Activated CD8-positive, alpha-beta T cell treated with anti-CD3 and anti-CD28 coated beads for 36 hours (primary cell): ENCODE measurements at regions not wholly inside any gene's neighbourhood (a gene's known extent, or its start where the extent isn't known, plus 50 kb on each side); places are given as distances from the start of the nearest gene placed in this dataset.

Source experiments
- ATAC-seq: fragments of 200-7000 bp; cut with Tn5 transposase; one replicate; pipeline ENCODE4 v1.10.0; 2021; ENCODE audit warnings: mild to moderate bottlenecking, moderate library complexity
- CTCF ChIA-PET: fragments of 350-600 bp; sonication (Branson Sonifier 250); formaldehyde crosslinking; loops from one replicate; lab custom pipeline; 2021; ENCODE audit warnings: antibody characterized with exemption; lab: Charles Lee
- POLR2A ChIA-PET: fragments of 350-600 bp; sonication (Branson Sonifier 250); formaldehyde crosslinking; loops from one replicate; lab custom pipeline; 2021; ENCODE audit warnings: antibody characterized with exemption; lab: Charles Lee
- DNase-seq: peaks from one replicate; pipeline ENCODE4 v3.0.0-alpha.2; 2020
- H3K27ac Mint-ChIP-seq: one replicate; pipeline ENCODE4 v1.8.0; 2021; ENCODE audit warnings: mild to moderate bottlenecking, mixed read lengths
- H3K27me3 Mint-ChIP-seq: one replicate; pipeline ENCODE4 v1.8.0; 2021; ENCODE audit warnings: mixed read lengths
- H3K36me3 Mint-ChIP-seq: one replicate; pipeline ENCODE4 v1.8.0; 2021; ENCODE audit warnings: low read depth, mixed read lengths
- H3K4me1 Mint-ChIP-seq: one replicate; pipeline ENCODE4 v1.8.0; 2021; ENCODE audit warnings: low read depth, mixed read lengths
- H3K4me3 Mint-ChIP-seq: one replicate; pipeline ENCODE4 v1.8.0; 2021; ENCODE audit warnings: mild to moderate bottlenecking, moderate library complexity, mixed read lengths
- H3K9me3 Mint-ChIP-seq: one replicate; pipeline ENCODE4 v1.8.0; 2021; ENCODE audit warnings: mixed read lengths
- CTCF ChIP-seq: fragments of 200-600 bp; IDR thresholded peaks from one replicate; pipeline ENCODE4 v1.8.0; 2022; ENCODE audit warnings: antibody characterized with exemption, mild to moderate bottlenecking
- intact Hi-C: fragments of 100-400 bp; cut with micrococcal nuclease; formaldehyde crosslinking; loops from one replicate; pipeline ENCODE4 v1.10.0; 2022

DNA sequence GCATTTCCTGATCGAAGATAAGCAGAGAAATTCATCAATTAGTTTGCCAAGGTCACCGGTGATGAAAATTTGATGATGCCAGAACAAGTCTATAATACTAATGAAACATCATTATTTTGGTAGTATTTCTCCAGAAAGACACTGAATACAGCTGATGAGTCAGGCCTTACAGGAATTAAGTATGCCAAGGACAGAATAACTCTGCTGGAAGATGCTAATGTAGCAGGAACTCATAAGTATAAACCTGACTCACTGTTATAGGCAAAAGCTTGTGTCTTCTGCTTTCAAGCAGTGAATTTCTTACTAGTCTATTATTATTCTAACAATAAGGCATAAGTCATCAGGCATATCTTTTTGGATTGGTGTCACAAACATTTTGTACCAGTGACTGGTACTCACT, 1825.1 kb upstream of the IGFBP7 start:
- ATAC-seq (no peak), DNase-seq (no peak)
- H3K36me3 Mint-ChIP-seq = no peaks in the 10 kb centered on the region
- peaks cover 15% of the 10 kb centered on the region for H3K9me3 Mint-ChIP-seq
- no peaks in the 10 kb centered on the region for H3K27me3 Mint-ChIP-seq
- ChIA-PET CTCF (no interaction called here), POLR2A (no interaction called here)
- H3K4me3 Mint-ChIP-seq = no peak overlapping the region
- TF ChIP-seq CTCF = no peak
- no peak overlapping the region for H3K27ac Mint-ChIP-seq
- H3K4me1 Mint-ChIP-seq = no peaks in the 10 kb centered on the region
- intact Hi-C loops = no loop called here

DNA sequence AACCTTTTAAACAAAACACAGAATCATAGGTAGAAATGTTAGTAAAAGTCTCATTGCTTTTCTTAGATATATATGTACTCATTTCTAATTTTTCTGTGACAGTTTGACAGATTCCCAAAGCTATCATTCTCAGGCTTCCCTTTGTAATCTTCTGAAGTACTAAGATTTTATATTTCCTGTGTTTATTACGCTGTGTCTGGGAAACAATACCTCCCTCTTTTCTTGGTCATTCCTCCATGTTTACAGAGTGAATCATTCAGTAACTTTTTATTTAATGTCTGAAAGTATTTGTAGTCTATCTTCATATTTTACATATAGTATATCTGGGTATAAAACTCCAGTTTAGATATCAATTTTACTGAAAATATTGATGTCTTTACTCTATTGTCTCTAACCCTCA, 1826.3 kb upstream of the IGFBP7 start:
- CTCF ChIA-PET = no interaction called here
- H3K27ac Mint-ChIP-seq = no peak overlapping the region
- DNase-seq (no peak), ATAC-seq (no peak)
- TF ChIP-seq CTCF = no peak
- H3K4me3 Mint-ChIP-seq = no peak overlapping the region
- H3K27me3 Mint-ChIP-seq = no peaks in the 10 kb centered on the region
- no peaks in the 10 kb centered on the region for H3K4me1 Mint-ChIP-seq
- intact Hi-C loops = no loop called here
- H3K36me3 Mint-ChIP-seq = no peaks in the 10 kb centered on the region
- peaks cover 9% of the 10 kb centered on the region for H3K9me3 Mint-ChIP-seq
- POLR2A ChIA-PET = no interaction called here

DNA sequence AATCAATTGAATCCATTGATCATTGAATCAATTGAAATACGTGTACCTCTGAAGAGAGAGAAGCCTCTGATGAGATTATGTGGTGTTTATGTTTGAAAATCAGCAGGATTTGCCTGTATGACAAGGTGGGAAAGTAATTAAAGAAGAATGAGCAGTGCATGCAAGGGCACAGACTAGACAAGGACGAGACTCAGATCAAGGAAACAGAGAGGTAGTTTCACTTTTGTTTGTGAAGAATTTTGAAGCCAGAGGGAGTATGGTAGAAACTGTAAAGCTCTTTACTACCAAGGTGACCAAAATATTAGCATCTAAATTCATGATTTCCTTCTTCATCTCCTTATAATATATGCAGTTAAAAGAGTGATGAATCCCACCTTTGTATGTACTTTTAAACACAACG, 1830.0 kb upstream of the IGFBP7 start:
- no peak for DNase-seq
- Mint-ChIP-seq H3K4me3 (no peak overlapping the region), H3K27me3 (no peaks in the 10 kb centered on the region), H3K36me3 (no peaks in the 10 kb centered on the region), H3K27ac (no peak overlapping the region), H3K4me1 (no peaks in the 10 kb centered on the region), H3K9me3 (peaks cover 10% of the 10 kb centered on the region)
- TF ChIP-seq CTCF = no peak
- intact Hi-C loops = no loop called here
- POLR2A ChIA-PET = no interaction called here
- no peak for ATAC-seq
- CTCF ChIA-PET = no interaction called here

DNA sequence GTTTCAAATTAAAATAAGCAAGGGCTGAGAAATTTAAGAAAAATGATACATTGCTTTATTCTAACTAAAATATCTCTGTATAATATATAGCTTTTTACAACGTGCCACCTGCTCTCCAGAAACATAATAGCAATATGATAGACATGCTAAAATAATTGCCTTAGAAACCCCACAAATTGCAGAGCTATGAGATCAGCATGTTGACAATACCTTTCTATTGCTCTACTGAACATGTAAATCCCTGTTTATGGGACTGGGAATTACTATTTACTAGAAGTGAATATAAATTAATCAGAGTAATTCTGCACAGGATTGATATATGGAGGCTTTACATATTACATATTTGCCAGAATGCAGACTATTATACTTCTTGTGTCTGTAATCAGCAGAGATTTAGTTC, 1831.1 kb upstream of the IGFBP7 start:
- intact Hi-C loops = no loop called here
- H3K27ac Mint-ChIP-seq = no peak overlapping the region
- H3K4me3 Mint-ChIP-seq = no peak overlapping the region
- ATAC-seq (no peak), DNase-seq (no peak)
- no peak for TF ChIP-seq CTCF
- ChIA-PET CTCF (no interaction called here), POLR2A (no interaction called here)
- H3K9me3 Mint-ChIP-seq = peaks cover 12% of the 10 kb centered on the region
- no peaks in the 10 kb centered on the region for H3K36me3 Mint-ChIP-seq
- H3K27me3 Mint-ChIP-seq = no peaks in the 10 kb centered on the region
- no peaks in the 10 kb centered on the region for H3K4me1 Mint-ChIP-seq

- TF ChIP-seq CTCF = no peak
- Mint-ChIP-seq H3K4me1 (no peaks in the 10 kb centered on the region), H3K27me3 (no peaks in the 10 kb centered on the region), H3K36me3 (no peaks in the 10 kb centered on the region), H3K9me3 (peaks cover 3% of the 10 kb centered on the region), H3K27ac (no peak overlapping the region), H3K4me3 (no peak overlapping the region)
- POLR2A ChIA-PET = no interaction called here
- CTCF ChIA-PET = no interaction called here
- intact Hi-C loops = no loop called here
- DNase-seq (no peak), ATAC-seq (no peak)
Observed at GRCh38 chr4:58953575-58953974, 1843.4 kb upstream of the IGFBP7 start.
